ENCODE measurements at regions not wholly inside any gene's neighbourhood (a gene's known extent, or its start where the extent isn't known, plus 50 kb on each side); places are given as distances from the start of the nearest gene placed in this dataset.

- no peak for DNase-seq
These were observed 118.3 kb upstream of the USP24 start for GRCh38 chr1:55333461-55333860.

DNA sequence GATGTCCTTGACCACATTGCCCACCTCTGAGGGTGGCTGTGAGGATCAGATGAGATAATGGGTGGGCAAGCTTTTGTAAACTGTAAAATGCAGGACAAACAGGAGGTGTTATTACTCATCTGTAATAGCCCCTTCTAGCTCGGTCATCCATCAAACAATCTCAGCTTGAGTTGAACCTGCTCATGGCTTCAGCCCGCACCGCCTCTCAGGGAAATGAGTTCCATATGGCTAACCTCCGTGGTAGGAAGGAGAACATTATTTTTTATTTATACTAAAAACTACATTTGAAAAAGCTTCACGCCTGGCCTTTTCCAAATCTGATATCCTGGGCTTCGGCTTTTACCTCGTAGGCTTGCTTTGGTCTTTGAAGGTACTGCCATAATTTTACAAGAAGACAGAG is 116.2 kb upstream of the USP24 start:
- DNase-seq: no peak

DNA sequence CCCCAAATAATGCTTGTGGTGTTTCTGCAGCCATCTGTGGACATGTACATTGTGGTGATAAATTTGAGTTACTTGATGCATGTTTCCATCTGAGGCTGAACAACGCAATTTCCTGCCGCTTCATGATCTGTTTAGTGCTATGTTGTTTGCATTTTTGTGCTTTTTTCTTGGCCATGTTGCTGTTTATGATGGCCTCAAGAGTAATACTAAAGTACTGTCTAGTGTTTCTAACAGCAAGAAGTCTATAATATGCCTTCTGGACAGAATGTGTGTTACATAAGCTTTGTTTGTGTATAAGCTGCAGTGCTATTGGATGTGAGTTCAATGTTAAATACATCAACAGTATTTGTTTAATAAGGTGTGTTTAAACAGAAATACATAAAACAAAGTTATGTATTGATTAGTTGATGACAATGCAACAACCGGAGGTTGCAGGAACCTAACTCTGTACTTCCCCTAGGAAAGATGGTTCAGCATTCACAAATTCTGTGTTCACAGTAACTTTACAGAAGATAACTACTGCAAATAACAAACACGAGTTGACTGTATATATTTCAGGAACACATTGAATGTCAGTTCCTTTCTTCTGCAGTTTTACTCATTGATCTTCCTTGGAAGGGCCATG is 114.8 kb upstream of the USP24 start:
- no peak for DNase-seq

GRCh38 chr1:55329091-55329490 is 113.9 kb upstream of the USP24 start:
- no peak for DNase-seq

DNA sequence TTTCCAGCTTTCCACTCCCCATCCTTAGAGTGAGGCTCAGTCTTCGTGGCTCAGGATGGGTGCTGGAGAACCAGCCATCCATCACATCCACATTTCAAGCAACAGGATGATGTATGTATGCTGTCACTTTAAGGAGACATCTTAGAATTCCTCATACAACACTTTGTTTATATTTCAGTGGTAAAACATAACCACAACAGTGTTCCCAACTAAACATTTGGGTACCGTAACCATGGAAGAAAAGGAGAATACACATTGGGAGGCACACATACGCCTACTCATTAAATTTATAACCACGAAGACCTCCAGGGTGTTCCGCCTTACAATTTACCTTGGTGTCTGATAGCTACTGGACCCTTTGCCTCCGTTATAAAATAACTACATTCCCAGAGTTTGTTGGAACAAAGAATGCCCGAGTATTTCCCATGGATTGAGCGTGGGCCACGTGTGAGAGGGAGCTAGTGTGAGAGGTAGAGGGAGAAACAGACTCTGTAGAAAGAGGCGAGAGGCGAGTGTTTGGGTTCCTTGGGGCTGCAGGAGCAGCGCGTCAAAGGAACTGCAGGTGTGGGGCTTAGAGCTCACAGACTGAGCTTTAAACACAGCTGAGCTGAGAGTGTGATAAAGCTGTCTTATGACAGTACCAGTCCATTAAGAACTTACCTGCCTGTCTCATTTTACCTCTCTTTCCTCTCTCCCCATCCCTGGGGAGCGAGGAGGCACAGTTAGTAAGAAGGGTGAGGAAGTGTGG is 111.5 kb upstream of the USP24 start:
- no peak for DNase-seq

GRCh38 chr1:55323760-55324159 is 108.6 kb upstream of the USP24 start:
- no peak for DNase-seq

- peak; percentile 62 for DNase-seq
These were observed 107.7 kb upstream of the USP24 start for GRCh38 chr1:55322842-55323241.

GRCh38 chr1:55321942-55322341 is 106.8 kb upstream of the USP24 start:
- no peak for DNase-seq

DNA sequence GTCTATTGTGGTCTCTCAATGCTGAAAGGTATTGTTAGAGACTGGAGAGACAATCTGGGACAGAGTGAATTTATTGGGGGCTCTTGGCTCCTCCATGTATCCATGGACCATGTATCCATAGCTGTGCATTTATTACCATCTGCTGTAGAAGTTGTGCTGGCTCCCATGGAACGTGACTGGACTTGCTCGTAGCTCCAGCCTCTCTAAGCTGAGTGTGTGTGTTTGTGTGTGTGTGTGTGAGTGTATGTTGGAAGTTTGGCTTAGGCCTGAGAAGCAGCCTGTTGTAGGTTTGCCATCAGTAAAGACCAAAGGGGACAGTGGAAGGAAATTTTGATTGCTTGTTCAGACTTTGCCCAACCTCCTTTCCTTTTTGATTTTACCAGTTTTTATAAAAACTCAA is 105.7 kb upstream of the USP24 start:
- no peak for DNase-seq

DNA sequence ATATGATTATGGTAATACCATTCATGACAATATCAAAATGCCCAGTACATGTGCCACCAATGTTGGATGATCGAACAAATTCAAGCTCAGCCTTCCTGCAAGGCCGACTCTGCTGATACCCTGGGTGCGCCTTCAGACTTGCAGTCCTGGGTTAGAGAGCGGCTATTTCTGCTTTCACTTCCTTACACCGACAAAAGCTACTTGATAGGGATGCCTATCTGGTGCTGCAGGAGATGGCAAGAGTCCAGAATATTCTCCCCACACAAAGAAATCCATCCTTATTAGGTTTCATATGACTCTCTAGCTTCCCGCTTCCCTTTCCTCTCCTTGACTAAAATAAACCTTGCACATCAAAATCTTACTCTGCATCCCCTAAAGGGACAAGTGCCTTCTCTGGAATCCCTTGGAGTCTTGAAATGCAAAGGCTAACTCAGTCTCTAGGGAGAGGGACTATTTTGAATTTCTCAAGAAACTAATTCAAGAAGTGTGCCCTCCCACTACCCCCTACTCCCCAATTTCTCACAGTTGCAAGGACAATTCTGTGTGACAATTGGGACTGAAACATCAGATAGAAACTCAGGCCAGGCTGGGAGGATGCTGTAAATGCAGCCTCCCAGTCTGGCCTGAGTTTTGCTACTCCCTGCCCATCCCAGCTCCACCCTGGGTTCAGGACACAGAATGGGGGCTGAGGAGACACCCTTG is 103.1 kb upstream of the USP24 start:
- DNase-seq: no peak

DNA sequence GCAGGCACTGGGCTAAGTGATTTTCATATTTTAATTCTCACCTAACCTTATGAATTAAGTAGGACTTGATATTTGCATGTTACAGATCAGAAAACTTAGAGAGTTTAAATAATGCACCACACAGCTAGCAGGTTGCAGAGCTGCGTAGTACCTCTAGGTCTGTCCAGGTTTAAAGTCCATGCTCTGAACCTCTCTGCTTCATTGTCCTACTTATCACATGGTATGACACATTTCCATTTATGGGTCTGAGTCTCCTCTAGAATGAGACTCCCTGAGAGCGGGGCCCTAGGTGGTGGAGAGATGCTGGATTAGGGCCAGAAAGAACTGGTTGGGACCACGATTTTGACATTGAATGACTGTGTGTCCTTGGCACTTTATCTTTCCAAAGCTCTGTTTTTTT is 102.5 kb upstream of the USP24 start:
- DNase-seq: no peak

- DNase-seq: no peak
These were observed 101.9 kb upstream of the USP24 start for GRCh38 chr1:55316947-55317662.

- no peak for DNase-seq
These were observed 101.3 kb upstream of the USP24 start for GRCh38 chr1:55316502-55316901.

DNA sequence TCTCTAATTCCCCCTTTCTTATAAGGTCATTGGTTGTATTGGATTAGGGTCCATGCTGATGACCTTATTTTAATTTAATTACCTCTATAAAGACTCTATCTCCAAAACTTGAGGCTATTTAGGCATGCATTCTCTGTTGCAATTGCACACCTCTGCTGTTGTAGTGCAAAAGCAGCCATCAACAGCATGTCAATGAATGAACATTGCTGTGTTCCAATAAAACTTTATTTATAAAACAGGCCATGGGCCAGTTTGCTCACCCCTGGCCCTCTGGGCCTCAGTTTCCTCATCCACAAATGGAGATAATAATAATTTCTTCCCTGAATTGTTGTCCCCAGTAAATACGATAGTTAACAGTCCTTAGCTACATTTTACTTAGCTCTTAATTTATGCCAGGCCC is 100.4 kb upstream of the USP24 start:
- no peak for DNase-seq

DNA sequence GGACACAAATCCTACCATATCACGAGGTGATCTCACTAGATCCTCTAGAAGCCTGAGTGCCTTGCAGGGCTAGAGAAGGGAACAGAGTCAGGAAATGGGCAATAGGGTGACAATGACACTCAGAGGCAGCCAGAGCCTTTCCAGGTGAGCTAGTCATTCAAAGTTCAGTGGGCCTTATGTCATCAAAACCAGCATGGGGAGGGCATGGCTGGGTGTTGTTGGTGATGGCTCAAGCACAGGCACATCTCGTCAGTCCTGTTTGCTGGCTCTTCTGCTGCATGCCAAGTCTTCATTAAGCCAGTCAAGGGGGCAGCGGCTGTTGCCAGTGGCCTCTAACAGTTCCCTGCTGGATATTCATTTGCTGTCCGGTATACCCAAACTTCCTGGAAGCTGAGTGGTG is 99.6 kb upstream of the USP24 start:
- DNase-seq: no peak

DNA sequence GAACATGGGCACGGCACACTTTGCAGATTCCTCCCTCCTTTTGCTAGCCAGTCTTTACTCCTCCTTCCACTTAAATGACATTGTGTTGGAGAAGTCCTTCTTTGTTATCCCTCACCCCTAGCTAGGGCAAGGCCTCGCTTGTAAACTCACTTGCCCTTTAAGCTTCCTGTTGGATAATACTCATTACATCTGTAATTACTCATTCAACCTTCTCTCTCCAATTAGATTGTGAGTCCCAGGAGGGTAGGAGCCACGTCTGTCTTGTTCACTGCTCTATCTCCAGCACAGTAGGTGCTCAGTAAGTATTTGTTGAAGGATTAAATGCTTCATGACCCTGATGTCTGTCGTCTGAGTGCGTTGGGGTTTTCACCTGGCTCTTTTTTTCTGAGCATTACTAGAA is 98.7 kb upstream of the USP24 start:
- DNase-seq: no peak

DNA sequence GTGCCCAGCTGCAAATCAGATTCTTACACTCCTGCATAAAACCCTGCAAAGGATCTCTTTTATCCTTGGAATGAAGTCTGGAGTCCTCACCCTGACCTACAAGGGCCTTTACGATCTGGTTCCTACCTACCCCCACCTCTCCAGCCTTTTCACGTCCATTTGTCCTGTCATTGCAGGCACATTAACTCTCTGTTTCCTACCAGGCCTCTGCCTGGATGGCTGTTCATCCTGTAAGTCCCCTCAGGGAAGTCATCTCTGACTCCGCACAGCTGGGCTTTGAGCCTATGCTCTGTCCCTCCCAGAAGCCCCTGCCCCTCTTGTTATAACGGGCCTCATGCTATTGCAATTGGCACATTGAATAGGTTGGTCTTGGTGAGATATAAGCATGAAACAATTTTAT is 96.8 kb upstream of the USP24 start:
- DNase-seq: no peak

DNA sequence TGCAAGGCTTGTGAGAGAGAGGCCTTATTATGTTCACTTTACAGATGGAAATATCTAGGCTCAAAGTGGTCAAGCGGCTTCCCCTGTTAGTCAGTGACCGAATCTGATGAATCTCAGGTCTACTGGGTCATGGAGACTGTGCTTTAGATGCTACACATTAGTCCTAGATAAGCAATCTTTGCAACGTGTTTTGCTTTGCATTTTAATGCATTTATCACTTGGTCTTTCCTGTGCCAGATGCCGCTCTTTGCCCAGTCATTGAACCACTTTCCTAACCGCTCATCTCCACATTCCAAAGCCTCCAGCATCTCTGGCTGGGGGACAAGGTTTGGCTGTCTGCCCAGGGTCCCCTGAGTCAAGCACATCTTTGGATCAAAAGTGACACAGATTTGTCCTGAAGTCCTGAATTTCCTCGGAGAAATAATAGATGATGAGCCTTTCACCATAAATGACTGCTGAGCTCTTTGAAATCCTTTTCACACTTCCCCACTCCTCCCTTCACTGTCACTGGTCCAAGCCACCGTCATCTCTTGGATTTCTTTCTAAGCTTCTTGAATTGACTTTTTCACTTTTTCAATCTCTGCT is 96.0 kb upstream of the USP24 start:
- no peak for DNase-seq

- no peak for DNase-seq
These were observed 95.4 kb upstream of the USP24 start for GRCh38 chr1:55310505-55310971.

DNA sequence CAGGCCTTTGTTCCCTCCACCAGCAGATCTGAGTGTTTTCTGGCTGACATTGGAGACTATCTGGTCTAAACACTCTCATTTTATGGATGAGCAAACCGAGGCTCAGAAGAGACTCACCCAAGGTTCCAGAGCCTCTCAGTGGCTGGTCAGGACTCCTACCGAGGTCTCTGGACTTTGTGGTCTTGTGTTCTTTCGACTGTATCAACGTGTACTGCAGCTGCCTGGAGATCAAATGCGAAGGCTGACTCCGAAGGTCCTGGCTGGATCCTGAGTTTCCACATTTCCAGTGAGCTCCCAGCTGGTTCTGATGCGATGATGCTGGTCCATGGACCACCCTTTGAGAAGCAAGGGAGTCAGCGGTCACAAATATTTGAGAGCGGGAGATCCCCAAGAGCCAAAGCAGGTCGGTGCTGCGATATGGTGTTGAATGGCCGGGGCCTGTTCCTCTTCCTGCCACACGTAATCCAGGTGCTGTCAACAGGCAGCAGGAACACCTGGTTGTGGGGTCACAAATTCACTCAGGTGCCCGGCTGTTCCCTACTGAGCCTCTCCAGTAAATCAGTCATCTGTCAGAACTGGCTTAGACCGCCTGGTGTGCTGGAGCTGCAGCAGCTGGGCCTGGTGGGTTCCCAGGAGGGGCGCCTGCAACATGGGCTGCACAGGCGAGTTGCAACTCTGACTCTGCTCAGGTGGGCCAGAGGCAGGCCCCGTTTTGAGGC is 94.8 kb upstream of the USP24 start:
- DNase-seq: no peak

DNA sequence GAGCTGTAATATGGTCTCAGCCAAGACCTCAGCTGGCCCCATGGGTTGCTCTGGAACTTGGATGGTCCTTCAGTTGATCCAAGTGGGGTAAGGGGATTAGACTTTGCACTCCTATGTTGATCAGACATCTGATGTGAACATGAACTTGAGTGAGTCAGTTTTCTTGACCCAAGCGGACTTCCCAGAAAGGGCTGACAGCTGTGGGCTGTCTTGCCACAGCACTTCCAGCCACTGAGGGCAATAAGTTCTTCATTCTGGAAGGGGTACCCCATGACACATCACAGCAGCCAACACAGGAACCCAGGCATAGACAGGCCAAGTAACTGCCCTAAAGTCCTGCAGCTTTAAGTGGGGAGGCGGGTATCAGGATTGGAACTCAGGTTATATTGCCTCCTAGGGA is 93.9 kb upstream of the USP24 start:
- DNase-seq: no peak

DNA sequence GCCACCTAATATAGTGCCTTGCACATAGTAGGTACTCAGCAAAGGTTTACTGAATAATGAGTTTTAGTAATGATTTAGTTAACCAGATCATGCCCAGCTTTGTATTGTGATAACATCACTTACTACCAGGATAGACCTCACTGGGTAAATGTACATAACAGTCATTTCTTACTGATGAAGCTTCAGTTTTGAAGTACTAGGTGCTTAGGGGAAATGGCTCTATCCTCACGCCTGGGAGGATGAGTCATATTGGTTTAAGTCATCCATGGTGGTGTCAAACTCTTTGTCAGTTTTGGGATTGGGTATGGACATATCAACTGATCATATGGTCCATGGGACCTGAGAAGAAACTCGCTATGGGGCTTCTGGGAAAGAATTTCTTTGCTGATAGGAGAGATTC is 90.6 kb upstream of the USP24 start:
- no peak for DNase-seq

Data from retina (tissue), 1 donor.